Glutamatergic neuron (in vitro differentiated cells): ENCODE measurements at regions not wholly inside any gene's neighbourhood (a gene's known extent, or its start where the extent isn't known, plus 50 kb on each side); places are given as distances from the start of the nearest gene placed in this dataset.

Source experiments
- DNase-seq: peaks from one replicate; pipeline ENCODE4 v3.0.0; 2022
- H3K27ac Mint-ChIP-seq: one replicate; pipeline ENCODE4 v1.8.0; 2020; ENCODE audit warnings: mild to moderate bottlenecking, mixed read lengths, inconsistent platforms; ENCODE audit not compliant: unreplicated experiment
- H3K27me3 Mint-ChIP-seq: one replicate; pipeline ENCODE4 v1.8.0; 2020; ENCODE audit warnings: mild to moderate bottlenecking, moderate library complexity, mixed read lengths, inconsistent platforms; ENCODE audit not compliant: unreplicated experiment
- H3K36me3 Mint-ChIP-seq: one replicate; pipeline ENCODE4 v1.8.0; 2020; ENCODE audit warnings: mild to moderate bottlenecking, mixed read lengths, inconsistent platforms; ENCODE audit not compliant: unreplicated experiment
- H3K4me1 Mint-ChIP-seq: one replicate; pipeline ENCODE4 v1.8.0; 2020; ENCODE audit warnings: mild to moderate bottlenecking, low read depth, mixed read lengths, inconsistent platforms; ENCODE audit not compliant: unreplicated experiment
- H3K4me3 Mint-ChIP-seq: one replicate; pipeline ENCODE4 v1.8.0; 2020; ENCODE audit warnings: mild to moderate bottlenecking, mixed read lengths, inconsistent platforms; ENCODE audit not compliant: unreplicated experiment
- H3K9me3 Mint-ChIP-seq: one replicate; pipeline ENCODE4 v1.8.0; 2020; ENCODE audit warnings: mild to moderate bottlenecking, moderate library complexity, mixed read lengths, inconsistent platforms; ENCODE audit not compliant: unreplicated experiment
- CTCF ChIP-seq: fragments of 200-600 bp; sonication (generic); IDR thresholded peaks from one replicate; pipeline ENCODE4 v1.5.0; 2021; ENCODE audit not compliant: partially characterized antibody, unreplicated experiment

GRCh38 chr5:22926574-22926973 lies 73.4 kb upstream of the CDH12 start:
- DNase-seq, result no peak
- Mint-ChIP-seq H3K27ac (no peak overlapping the region), H3K4me1 (no peaks in the 10 kb centered on the region), H3K9me3 (no peaks in the 10 kb centered on the region), H3K4me3 (no peak overlapping the region), H3K36me3 (peaks cover 4% of the 10 kb centered on the region), H3K27me3 (no peaks in the 10 kb centered on the region)
- no peak for TF ChIP-seq CTCF

GRCh38 chr5:22918511-22918910 lies 65.4 kb upstream of the CDH12 start:
- no peaks in the 10 kb centered on the region for H3K4me1 Mint-ChIP-seq
- no peaks in the 10 kb centered on the region for H3K27me3 Mint-ChIP-seq
- no peaks in the 10 kb centered on the region for H3K36me3 Mint-ChIP-seq
- no peak overlapping the region for H3K27ac Mint-ChIP-seq
- no peak for TF ChIP-seq CTCF
- no peak overlapping the region for H3K4me3 Mint-ChIP-seq
- DNase-seq, result no peak
- H3K9me3 Mint-ChIP-seq, result peaks cover 1% of the 10 kb centered on the region

GRCh38 chr5:22916393-22916792 lies 63.2 kb upstream of the CDH12 start:
- Mint-ChIP-seq H3K27me3 (no peaks in the 10 kb centered on the region), H3K27ac (no peak overlapping the region), H3K4me3 (no peak overlapping the region), H3K9me3 (peaks cover 1% of the 10 kb centered on the region), H3K36me3 (no peaks in the 10 kb centered on the region), H3K4me1 (no peaks in the 10 kb centered on the region)
- no peak for TF ChIP-seq CTCF
- no peak for DNase-seq

GRCh38 chr5:22911019-22911418 lies 57.9 kb upstream of the CDH12 start:
- no peak for DNase-seq
- H3K9me3 Mint-ChIP-seq, result no peaks in the 10 kb centered on the region
- no peak overlapping the region for H3K4me3 Mint-ChIP-seq
- H3K4me1 Mint-ChIP-seq, result no peaks in the 10 kb centered on the region
- no peak for TF ChIP-seq CTCF
- H3K36me3 Mint-ChIP-seq, result no peaks in the 10 kb centered on the region
- no peak overlapping the region for H3K27ac Mint-ChIP-seq
- H3K27me3 Mint-ChIP-seq, result no peaks in the 10 kb centered on the region

- H3K27me3 Mint-ChIP-seq, result no peaks in the 10 kb centered on the region
- H3K9me3 Mint-ChIP-seq, result no peaks in the 10 kb centered on the region
- H3K36me3 Mint-ChIP-seq, result no peaks in the 10 kb centered on the region
- no peak overlapping the region for H3K27ac Mint-ChIP-seq
- TF ChIP-seq CTCF, result no peak
- no peaks in the 10 kb centered on the region for H3K4me1 Mint-ChIP-seq
- no peak for DNase-seq
- H3K4me3 Mint-ChIP-seq, result no peak overlapping the region
Measured at GRCh38 chr5:22910523-22910922, 57.4 kb upstream of the CDH12 start.
